HG02642 (cell line): ENCODE measurements at regions not wholly inside any gene's neighbourhood (a gene's known extent, or its start where the extent isn't known, plus 50 kb on each side); places are given as distances from the start of the nearest gene placed in this dataset.

Source experiments
- ATAC-seq: cut with Tn5 transposase; IDR thresholded peaks from one replicate; pipeline ENCODE4 v1.9.1; 2021; ENCODE audit warnings: mild to moderate bottlenecking; ENCODE audit not compliant: unreplicated experiment, poor library complexity

DNA sequence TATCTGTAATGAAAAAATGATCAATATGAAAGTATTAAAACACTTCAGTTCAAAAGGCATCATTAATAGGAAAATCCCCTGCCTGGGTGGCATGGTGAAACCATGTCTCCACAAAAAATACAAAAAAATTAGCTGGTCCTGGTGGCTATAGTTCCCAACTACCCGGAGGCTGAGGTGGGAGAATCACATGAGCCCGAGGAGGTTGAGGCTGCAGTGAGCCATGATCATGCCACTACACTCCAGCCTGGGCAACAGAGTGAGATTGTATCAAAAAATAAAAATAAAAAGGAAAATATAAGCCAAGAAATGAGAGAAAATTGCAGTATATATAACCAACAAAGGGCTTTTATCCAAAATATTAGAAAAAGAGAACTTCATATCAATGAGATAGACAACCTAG is 71.6 kb upstream of the MYCN start:
- no peak for ATAC-seq

DNA sequence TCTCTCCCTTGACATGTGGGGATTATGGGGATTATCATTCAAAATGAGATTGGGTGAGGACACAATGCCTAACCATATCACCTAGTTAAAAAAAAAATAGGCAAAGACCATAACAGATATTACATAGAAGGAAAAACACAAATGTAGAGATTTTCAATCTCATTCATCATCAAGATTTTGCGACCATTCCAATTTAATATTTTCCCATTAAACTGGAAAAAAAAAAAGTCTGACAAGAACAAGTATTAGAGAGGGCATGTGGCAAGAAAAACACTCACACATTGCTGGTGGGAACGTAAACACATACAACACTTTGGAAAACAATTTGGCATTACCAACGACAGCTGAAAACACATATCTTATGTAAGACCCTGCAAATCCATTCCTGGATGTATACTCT is 71.0 kb upstream of the MYCN start:
- ATAC-seq: no peak

DNA sequence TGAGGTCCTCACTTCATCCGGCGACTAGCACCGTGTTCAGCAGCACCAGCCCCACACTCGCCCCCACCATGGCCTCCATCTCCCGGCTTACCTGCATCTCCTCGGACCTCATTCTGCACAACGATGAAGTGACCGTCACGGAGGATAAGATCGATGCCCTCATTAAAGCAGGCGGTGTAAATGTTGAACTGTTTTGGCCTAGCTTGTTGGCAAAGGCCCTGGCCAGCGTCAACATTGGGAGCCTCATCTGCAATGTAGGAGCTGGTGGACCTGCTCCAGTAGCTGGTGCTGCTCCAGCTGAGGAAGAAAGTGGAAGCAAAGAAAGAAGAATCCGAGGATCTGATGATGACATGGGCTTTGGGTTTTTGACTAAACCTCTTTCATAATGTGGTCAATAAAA is 70.5 kb upstream of the MYCN start:
- ATAC-seq: no peak

DNA sequence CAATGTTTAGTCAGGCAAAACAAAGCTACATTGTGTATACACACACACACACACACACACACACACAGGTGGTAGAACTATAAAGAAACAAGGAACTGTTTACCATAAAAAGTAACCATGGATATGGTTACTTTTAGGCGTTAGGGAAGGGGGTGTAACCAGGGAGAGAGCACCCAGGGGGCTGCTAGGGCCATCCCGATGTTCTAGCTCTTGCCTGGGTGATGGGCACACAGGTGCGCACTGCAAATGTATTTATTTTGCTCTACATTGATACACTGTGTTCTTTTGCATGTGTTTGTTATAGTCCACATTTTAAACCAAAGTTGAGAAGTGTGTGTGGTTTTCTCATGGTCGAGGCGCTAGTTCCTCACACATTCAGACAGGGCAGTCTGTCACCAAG is 69.8 kb upstream of the MYCN start:
- no peak for ATAC-seq

DNA sequence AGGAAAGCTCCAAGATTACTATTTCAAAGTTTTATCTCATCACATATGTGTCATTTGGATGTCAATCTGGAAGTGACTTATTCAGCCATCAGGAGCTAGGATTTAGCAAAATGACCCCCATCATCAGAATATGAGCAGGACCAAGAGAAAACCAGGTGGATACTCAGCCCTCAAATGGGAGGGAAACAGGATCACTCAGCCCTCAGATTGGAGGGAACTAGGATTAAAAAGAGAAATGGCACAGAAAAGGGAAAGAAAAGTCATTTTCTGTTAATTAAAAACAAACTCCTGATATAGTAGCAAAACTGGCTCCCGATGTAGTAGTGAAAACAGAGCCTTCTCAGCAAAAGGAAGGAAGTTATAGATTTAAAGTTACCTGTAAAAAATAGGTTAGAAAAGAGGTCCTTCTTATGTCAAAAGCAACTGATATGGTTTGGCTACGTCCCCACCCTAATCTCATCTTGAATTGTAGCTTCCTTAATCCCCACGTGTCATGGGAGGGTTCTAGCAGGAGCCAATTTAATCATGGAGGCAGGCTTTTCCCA is 69.0 kb upstream of the MYCN start:
- ATAC-seq: no peak

DNA sequence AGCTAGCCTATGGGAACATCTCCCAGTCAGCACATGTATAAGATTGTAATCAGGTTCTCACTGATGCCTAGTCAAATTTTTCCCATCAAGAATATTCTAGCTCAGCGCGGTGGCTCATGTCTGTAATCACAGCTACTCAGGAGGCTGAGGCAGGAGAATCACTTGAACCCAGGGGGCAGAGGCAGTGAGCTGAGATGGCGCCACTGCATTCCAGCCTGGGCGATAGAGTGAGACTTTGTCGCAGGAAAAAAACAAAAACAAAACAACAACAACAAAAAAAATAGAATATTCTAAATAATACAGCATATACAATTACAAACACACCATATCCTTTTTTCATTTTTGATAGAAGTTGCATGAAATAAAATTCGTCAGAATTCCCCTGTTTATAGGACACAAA is 67.5 kb upstream of the MYCN start:
- no peak for ATAC-seq

DNA sequence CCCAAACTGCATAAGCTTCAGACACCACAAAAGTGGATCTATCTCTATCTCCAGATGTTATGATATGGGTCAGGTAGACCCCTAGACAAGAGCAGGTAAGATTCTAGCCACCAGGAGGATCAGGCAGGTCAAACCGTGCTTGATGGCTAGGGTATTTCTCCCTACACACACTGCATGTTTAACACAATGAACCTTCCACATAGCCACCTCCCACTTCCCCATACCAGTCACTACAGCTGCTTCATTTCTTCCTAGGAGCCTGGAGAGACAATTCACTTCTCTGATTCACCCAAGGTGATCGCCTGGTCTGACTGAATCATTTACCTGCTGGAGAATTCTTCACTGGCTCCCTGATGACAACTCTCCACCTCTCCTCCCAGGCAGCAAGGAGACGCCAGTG is 66.0 kb upstream of the MYCN start:
- no peak for ATAC-seq

DNA sequence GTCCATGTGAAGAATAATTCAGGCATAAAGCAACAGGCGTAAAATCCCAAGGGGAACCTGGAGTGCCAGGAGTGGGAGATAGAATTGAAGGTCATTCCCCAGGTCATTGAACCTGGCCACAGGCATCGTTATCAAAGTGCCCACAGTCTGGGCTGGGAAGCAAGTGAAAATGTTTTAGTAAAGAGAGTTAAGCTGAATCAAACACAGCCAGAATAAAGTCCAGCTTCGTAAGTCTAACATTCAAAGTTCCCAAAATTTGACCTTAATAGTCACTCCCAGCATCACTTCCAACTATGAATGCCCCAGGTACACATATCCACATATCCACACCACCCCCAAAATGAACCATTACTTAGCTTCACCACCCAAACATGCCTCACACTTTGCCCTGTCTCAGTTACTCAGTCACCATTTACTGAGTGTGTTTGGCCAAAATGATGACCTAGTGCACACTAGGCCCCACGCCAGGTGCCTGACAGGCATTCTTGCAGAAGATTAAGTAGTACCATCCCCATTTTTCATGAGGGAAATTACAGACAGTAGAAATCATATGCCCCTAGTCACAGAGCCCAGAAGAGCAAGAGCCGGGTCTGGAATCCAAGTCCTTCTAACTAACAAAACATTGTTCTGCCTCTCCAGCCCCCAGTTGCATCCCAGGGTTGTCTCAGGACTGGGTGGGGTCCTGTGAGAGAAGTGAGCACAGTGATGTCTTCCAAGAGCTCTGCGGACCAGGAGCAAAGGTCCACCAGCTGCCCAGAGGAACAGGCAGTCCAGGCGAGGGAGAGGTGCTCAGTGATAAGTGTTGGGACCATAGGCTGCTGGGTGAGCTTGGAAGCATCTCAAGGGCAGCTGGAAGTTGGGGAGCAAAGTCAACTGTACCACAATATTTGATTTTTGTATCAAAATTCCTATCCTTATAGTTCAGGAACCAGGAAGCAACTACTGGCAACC is 65.2 kb upstream of the MYCN start:
- no peak for ATAC-seq

DNA sequence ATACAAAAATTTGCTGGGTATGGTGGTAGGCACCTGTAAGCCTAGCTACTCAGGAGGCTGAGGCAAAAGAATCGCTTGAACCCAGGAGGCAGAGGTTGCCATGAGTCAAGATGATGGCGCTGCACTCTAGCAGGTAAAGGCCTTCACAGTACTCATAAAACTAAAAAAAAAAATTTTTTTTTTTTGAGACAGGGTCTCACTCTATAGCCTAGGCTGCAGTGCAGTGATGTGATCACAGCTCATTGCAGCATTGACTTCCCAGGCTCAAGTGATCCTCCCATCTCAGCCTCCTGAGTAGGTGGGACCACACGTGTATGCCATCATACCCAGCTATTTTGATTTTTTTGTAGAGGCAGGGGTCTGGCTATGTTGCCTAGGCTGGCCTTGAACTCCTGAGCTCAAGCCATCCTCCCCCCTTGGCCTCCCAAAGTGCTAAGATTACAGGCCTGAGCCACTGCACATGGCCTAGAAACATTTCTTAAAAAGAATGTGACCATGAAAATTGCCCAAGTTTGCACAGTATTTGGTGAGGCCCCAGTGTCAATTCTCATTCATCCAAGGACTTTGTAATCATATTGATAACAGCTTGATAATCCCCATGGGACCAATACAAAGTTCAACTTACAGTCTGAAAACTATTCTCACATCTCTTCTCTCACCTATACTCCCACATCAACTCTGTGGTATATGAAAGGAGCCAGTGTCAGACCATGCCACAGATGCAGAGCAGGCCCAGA is 64.2 kb upstream of the MYCN start:
- no peak for ATAC-seq

DNA sequence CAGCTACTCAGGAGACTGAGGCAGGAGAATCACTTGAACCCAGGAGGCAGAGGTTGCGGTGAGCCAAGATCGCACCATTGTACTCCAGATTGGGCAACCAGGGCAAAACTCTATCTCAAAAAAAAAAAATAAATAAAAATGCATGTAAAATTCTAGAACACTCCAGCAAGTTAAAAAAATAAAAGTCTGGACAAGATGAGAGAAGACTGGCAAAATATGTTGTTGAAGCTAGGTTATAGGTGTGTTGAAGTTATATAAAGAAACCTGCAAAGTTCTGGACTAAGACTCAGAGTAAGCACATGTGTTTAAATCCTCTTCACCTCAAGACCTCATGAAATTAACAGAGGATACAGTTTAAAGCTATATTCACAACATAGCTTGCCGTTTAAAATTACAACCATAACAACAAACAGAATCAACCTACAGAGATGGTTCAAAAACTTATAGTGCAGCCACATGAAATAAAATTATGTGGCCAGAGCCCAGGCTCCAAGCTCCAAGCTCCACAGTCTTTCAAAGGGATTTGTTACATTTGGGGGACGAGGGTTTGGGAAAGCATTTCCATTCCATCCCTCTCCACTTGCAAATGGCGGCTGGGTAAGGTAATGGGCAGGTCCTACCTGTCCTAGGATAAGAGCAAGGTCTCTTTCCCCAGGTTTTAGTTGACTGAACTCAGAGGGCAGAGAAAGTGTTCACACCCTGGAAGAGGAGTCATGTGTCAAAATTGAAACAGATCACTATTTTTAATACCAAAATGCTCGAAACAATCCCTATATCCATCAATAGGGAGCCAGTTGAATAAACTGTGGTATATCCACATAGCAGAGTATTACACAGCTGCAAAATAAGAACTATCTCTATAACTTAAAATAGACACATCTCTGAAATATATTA is 59.9 kb upstream of the MYCN start:
- no peak for ATAC-seq

DNA sequence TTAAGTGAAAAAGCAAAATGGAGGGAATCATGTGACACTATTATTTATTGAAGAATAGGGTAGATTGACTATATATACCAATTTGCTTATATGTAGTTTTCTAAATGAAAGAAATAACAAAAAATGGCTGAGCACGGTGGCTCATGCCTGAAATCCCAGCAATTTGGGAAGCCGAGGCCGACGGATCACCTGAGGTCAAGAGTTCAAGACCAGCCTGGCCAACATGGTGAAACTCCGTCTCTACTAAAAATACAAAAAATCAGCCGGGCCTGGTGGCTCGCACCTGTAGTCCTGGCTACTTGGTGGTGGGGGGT is 59.3 kb upstream of the MYCN start:
- no peak for ATAC-seq

DNA sequence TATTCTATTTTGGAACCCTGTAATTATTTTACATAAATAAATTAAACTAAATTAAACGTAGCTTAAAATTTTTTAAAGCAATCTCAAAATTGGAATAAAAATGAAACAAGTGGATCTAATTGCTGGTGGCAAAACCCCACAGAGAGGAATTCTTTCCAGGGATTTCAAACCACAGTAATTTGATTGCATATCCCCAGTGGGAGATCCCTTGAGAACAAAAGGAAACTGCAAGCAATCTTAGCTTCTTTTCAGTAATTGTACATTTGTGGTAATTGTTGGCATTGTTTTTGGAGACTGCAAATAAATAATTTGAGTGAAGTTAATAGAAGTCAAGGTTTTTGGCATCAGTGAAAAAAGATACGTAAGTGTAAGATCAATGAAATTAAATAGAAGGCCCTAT is 58.7 kb upstream of the MYCN start:
- no peak for ATAC-seq

DNA sequence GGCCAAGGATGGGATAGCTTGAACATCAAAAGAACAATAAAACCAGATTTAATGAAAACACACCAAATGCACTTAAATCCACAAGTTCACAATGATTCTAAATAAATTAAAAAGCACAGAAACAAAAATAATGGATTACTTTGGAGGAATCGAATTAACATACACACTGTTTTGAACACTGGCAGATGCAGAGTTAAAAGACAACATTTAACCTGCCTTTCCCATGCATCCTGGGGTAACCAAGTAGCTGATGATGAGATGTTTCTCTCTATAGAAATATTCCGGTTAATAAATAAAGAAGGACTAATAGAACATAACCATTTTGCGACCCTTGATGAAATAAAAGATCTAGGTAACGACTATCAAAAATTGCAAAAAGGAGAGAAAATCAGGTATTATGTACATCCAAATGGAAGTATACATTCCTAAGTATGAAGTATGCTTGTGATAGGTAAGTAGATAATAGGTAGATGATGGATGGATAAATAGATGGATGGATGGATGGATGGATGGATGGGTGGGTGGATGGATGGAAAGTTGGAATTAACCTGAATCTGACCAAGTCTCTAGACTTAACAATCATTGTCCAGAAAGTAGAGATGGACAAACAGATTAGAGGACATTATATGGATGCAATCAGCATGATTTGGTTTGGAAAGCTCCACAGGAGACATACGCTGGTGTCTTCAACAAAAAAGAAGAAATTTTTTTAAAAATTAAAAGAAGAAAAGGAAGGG is 57.4 kb upstream of the MYCN start:
- ATAC-seq: no peak

DNA sequence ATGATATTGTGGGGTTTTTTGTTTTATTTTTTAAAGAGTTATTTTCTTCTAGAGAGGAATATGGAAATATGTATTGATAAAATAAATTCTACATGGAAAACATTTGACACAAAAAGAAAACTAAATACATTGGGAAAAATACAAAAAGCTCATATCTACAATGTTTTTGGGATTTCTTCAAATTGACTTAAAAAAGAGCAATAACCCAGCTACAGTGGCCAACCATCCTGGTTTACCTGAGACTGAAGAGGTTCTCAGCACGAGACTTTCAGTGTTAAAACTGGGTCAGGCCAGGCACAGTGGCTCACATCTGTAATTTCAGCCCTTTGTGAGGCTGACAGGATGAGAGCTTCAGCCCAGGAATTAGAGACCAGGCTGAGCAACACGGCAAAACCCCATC is 56.7 kb upstream of the MYCN start:
- ATAC-seq: no peak

DNA sequence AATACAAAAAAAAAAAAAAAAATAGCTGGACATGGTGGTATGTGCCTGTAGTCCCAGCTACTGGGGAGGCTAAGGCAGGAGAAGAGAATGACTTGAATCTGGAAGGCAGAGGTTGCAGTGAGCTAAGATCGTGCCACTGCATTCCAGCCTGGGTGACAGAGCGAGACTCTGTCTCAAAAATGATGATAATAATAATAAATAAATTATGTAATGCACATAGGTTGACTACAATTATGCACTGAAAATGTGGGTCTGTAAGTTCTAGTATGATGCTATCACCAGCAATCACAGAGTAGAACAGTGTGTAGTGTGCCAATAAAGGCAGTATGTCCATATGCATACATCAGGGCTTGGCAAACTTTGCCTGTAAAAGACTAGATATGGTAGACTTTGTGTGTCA is 55.6 kb upstream of the MYCN start:
- ATAC-seq: no peak

DNA sequence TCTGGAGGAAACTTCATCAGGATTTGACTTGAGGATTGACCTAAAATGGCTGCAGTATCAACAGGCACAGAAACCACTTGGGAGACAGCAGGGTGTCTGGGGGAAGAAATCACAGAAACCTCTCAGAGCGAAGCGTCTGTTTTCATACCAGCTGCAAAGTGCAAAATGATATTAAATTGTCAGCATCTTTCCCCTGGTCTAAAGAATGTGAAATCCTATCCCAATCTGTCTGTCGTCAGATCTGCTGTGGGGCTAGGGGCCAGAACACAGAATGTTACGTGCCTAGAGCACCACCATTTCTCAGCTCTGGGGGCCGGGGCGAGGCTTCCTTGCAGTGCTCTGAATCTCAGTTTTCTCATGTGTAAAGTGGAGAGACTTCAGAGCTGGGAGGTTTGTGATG is 54.1 kb upstream of the MYCN start:
- ATAC-seq: no peak

DNA sequence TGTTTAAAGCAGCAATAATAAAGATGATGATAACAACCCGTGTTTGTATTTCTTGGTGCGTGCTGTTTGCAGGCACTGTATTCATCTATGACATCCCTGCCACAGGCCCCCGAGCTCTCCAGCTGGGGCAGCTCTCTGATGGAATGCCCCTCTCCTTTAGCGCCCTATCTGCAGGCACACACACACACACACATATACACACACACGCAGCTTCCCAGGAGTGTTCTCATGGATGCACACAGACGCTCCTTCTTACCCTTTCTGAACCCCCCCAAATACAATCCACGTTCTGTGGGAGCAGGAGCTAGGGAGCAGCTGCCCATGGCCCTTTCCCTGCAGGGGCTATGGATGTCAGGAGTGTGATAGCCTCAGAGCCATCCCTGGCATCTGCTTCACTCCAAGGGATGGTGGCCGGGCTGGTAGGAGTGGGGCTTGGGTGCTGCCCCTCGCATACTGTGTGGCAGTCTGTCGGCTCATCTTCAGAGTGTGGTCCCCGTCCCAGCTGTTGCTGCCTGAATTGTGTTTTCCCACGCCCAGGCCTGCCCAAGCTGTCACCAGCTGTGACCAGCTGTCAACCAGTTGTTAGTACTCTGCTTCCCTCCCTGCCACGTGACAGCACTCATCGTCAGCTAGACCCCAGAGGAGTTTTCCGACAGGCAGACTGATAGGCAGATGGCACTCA is 50.8 kb upstream of the MYCN start:
- no peak for ATAC-seq

DNA sequence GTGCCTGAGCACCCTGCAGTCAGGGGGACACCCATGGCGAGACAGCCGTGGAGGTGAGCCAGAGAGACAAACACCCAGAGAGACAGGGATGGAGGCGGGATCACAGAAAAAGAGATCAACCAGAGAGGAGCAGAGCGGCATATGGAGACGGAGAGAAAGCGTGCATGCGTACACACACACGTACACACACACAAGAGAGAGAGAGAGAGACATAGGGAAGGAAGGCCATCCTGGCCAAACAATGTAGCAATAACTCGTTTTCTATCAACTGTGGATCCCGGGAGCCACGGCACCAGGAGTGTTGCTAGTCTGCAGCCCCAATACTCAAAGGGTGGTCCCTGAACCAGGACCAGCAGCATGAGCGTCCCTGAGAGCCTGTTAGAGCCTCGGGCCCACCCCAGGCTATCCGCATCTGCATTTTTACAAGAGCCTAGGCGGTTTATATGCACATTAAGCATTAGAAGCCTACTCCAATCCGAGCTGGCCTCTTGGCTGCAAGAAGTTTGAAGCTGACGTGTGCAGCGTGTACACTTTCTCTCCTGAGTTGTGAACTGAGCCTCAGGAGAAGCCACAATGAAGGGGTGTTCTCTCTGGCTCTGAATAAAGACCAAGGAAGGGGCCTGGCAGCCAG is 50.1 kb upstream of the MYCN start:
- ATAC-seq: no peak
